GM12878 (cell line): ENCODE measurements at regions not wholly inside any gene's neighbourhood (a gene's known extent, or its start where the extent isn't known, plus 50 kb on each side); places are given as distances from the start of the nearest gene placed in this dataset.

Source experiments
- ATAC-seq: fragments of 200-7000 bp; cut with Tn5 transposase; 3 replicates; pipeline ENCODE4 v1.9.1; 2020; ENCODE audit warnings: mild to moderate bottlenecking, moderate library complexity
- BruUV-seq: library from RNA; stranded (reverse); fragments of 400-500 nt; replicated peaks from 2 replicates; lab custom pipeline; 2021; lab: Mats Ljungman, UMichigan
- CTCF ChIA-PET: fragments of 300-600 bp; sonication (Branson Sonifier 250); formaldehyde crosslinking; extraction: SDS; loops from one replicate; lab custom pipeline; 2021; ENCODE audit warnings: inconsistent platforms; lab: Yijun Ruan, JAX
- POLR2A ChIA-PET: fragments of 350-600 bp; formaldehyde crosslinking; extraction: SDS; loops from one replicate; lab custom pipeline; 2021; ENCODE audit warnings: inconsistent platforms; lab: Charles Lee
- RAD21 ChIA-PET: fragments of 300-600 bp; sonication (Branson Sonifier 250); formaldehyde crosslinking; loops from one replicate; lab custom pipeline; 2023; ENCODE audit warnings: antibody characterized with exemption; ENCODE audit not compliant: unreplicated experiment; lab: Charles Lee
- SMC1A ChIA-PET: fragments of 300-600 bp; sonication (Branson Sonifier 250); formaldehyde crosslinking; loops from one replicate; lab custom pipeline; 2023; ENCODE audit not compliant: unreplicated experiment, uncharacterized antibody; lab: Charles Lee
- DNase-seq: peaks from one replicate; pipeline ENCODE4 v3.0.0-alpha.2; 2011; ENCODE audit warnings: low read depth, low spot score
- FAIRE-seq: peaks from 3 replicates; lab custom pipeline; 2011; peaks lifted over from hg19 to GRCh38; lab: Jason Lieb, UNC
- H2AFZ ChIP-seq: 2 replicates; pipeline ENCODE4 v1.6.0; 2011; ENCODE audit warnings: low read depth, low read length, control low read depth; ENCODE audit not compliant: control insufficient read depth
- H3K27ac ChIP-seq: 2 replicates; pipeline ENCODE4 v1.5.1; 2011; ENCODE audit warnings: control low read depth; ENCODE audit not compliant: control insufficient read depth, insufficient read depth
- H3K27me3 ChIP-seq, 2 experiments: replicated peaks in 1 of 2; 2 replicates each; pipeline versions ENCODE4 v1.6.0 to v1.6.1; 2011; ENCODE audit warnings: low read length in 1 of 2; ENCODE audit not compliant: control insufficient read depth in 2 of 2, insufficient read depth in 2 of 2
- H3K36me3 ChIP-seq, 2 experiments: 2 replicates each; pipeline ENCODE4 v1.5.1; 2011; ENCODE audit warnings: low read length in 1 of 2; ENCODE audit not compliant: control insufficient read depth in 2 of 2, insufficient read depth in 2 of 2
- H3K4me1 ChIP-seq: 2 replicates; pipeline ENCODE4 v1.6.1; 2011; ENCODE audit warnings: mild to moderate bottlenecking, low read length, moderate library complexity, mixed read lengths; ENCODE audit not compliant: control insufficient read depth, insufficient read depth
- H3K4me2 ChIP-seq: 2 replicates; pipeline ENCODE4 v1.6.0; 2011; ENCODE audit warnings: control low read depth; ENCODE audit not compliant: control insufficient read depth, insufficient read depth
- H3K4me3 ChIP-seq: fragments of 200-600 bp; sonication (generic); 2 replicates; pipeline ENCODE4 v1.5.1; 2016
- H3K79me2 ChIP-seq: 2 replicates; pipeline ENCODE4 v1.6.0; 2011; ENCODE audit warnings: low read length; ENCODE audit not compliant: control insufficient read depth, insufficient read depth
- H3K9ac ChIP-seq: 2 replicates; pipeline ENCODE4 v1.8.0; 2011; ENCODE audit warnings: low read length, control low read depth, mixed read lengths; ENCODE audit not compliant: control insufficient read depth, insufficient read depth
- H3K9me3 ChIP-seq: replicated peaks from 3 replicates; pipeline ENCODE4 v1.5.1; 2011; ENCODE audit warnings: mild to moderate bottlenecking, low read length; ENCODE audit not compliant: control insufficient read depth, insufficient read depth
- H4K20me1 ChIP-seq: 2 replicates; pipeline ENCODE4 v1.6.0; 2011; ENCODE audit not compliant: control insufficient read depth, insufficient read depth
- ATF7 ChIP-seq: fragments of 450-650 bp; IDR thresholded peaks from 2 replicates; pipeline ENCODE4 v1.6.1; 2016; ENCODE audit warnings: low read depth, mild to moderate bottlenecking
- CBFB ChIP-seq: IDR thresholded peaks from 2 replicates; pipeline ENCODE4 v1.6.1; 2016; ENCODE audit warnings: antibody characterized with exemption, low read depth
- CHD1 ChIP-seq: IDR thresholded peaks from 2 replicates; pipeline ENCODE4 v1.6.1; 2012; ENCODE audit warnings: low read depth, low read length, improper control_type of control experiment
- FOXM1 ChIP-seq: IDR thresholded peaks from 2 replicates; pipeline ENCODE4 v1.6.1; 2012; ENCODE audit warnings: low read depth, mild to moderate bottlenecking, inconsistent platforms, low read length, moderate library complexity
- HCFC1 ChIP-seq: fragments of 150-350 bp; IDR thresholded peaks from 2 replicates; pipeline ENCODE4 v1.6.1; 2014; ENCODE audit warnings: low read length
- HDAC6 ChIP-seq: fragments of 200-600 bp; sonication (generic); IDR thresholded peaks from one replicate; pipeline ENCODE4 v1.8.0; 2017; ENCODE audit warnings: antibody characterized with exemption; ENCODE audit not compliant: unreplicated experiment
- IKZF1 ChIP-seq: fragments of 450-650 bp; conservative IDR thresholded peaks from 2 replicates; pipeline ENCODE4 v1.6.1; 2017; ENCODE audit warnings: antibody characterized with exemption, mild to moderate bottlenecking
- MYB ChIP-seq: fragments of 150-350 bp; IDR thresholded peaks from 2 replicates; pipeline ENCODE4 v1.6.1; 2014; ENCODE audit warnings: mild to moderate bottlenecking, low read depth, low read length, borderline replicate concordance
- TBL1XR1 ChIP-seq: IDR thresholded peaks from 2 replicates; pipeline ENCODE4 v1.6.1; 2012; ENCODE audit warnings: low read depth, low read length, improper control_type of control experiment
- WGBS: methylation state at CpG from one replicate; pipeline ENCODE4 v1.1.6; 2016; ENCODE audit warnings: low lambda C conversion rate; ENCODE audit not compliant: insufficient replicate concordance, insufficient coverage; ENCODE audit errors: missing lambda C conversion rate; 5-methylcytosine and 5-hydroxymethylcytosine counted together
- in situ Hi-C: fragments of 300-500 bp; cut with MboI; formaldehyde crosslinking; loops from 9 replicates; pipeline ENCODE4 v1.14.3; 2018; ENCODE audit warnings: mixed read lengths
- intact Hi-C: fragments of 100-400 bp; cut with micrococcal nuclease; formaldehyde crosslinking; loops from one replicate; pipeline ENCODE4 v1.14.2; 2022; ENCODE audit not compliant: unreplicated experiment
- TF ChIP-seq, protein P1 (sequence below): fragments of 450-650 bp; IDR thresholded peaks from 2 replicates; pipeline ENCODE4 v1.6.1; 2018; ENCODE audit warnings: mild to moderate bottlenecking, low read depth, moderate library complexity; ENCODE audit not compliant: partially characterized antibody
- TF ChIP-seq, protein P2 (sequence below): fragments of 450-650 bp; IDR thresholded peaks from 2 replicates; pipeline ENCODE4 v1.6.1; 2016; ENCODE audit warnings: mild to moderate bottlenecking

DNA sequence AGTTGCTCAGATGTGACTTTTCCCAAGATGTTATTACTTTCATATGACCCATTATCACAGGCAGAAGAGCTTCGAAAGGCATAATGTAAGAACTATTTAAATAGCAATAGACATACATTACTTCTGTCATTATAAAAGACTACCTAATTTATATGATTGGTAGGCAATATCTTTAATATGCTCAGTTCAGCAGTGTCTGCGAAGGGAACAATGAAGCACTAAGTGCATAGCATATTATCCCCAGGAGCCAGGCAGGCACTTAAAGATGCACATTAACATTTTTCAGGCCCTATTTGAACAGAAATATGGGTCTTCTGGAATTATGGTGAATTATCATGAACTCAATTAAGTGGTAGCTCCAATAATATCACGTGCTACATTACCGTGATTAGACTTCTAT lies 217.8 kb downstream of the EPM2A start:
- Histone ChIP-seq H3K4me1 (no peaks in the 10 kb centered on the region), H3K36me3 (no peaks in the 10 kb centered on the region), H3K4me2 (no peak overlapping the region), H4K20me1 (no peaks in the 10 kb centered on the region), H3K79me2 (no peaks in the 10 kb centered on the region), H3K27me3 (no peaks in the 10 kb centered on the region), H3K9ac (no peak overlapping the region), H2AFZ (no peak overlapping the region), H3K4me3 (no peak overlapping the region), H3K9me3 (no peaks in the 10 kb centered on the region), H3K27ac (no peak overlapping the region)
- TF ChIP-seq MYB (no peak), ATF7 (no peak), HDAC6 (no peak), CHD1 (no peak), CBFB (no peak), HCFC1 (no peak), FOXM1 (no peak), TBL1XR1 (no peak), IKZF1 (no peak)
- TF ChIP-seq, protein P1, sequence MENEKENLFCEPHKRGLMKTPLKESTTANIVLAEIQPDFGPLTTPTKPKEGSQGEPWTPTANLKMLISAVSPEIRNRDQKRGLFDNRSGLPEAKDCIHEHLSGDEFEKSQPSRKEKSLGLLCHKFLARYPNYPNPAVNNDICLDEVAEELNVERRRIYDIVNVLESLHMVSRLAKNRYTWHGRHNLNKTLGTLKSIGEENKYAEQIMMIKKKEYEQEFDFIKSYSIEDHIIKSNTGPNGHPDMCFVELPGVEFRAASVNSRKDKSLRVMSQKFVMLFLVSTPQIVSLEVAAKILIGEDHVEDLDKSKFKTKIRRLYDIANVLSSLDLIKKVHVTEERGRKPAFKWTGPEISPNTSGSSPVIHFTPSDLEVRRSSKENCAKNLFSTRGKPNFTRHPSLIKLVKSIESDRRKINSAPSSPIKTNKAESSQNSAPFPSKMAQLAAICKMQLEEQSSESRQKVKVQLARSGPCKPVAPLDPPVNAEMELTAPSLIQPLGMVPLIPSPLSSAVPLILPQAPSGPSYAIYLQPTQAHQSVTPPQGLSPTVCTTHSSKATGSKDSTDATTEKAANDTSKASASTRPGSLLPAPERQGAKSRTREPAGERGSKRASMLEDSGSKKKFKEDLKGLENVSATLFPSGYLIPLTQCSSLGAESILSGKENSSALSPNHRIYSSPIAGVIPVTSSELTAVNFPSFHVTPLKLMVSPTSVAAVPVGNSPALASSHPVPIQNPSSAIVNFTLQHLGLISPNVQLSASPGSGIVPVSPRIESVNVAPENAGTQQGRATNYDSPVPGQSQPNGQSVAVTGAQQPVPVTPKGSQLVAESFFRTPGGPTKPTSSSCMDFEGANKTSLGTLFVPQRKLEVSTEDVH, result no peak
- TF ChIP-seq, protein P2, sequence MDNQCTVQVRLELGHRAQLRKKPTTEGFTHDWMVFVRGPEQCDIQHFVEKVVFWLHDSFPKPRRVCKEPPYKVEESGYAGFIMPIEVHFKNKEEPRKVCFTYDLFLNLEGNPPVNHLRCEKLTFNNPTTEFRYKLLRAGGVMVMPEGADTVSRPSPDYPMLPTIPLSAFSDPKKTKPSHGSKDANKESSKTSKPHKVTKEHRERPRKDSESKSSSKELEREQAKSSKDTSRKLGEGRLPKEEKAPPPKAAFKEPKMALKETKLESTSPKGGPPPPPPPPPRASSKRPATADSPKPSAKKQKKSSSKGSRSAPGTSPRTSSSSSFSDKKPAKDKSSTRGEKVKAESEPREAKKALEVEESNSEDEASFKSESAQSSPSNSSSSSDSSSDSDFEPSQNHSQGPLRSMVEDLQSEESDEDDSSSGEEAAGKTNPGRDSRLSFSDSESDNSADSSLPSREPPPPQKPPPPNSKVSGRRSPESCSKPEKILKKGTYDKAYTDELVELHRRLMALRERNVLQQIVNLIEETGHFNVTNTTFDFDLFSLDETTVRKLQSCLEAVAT, result no peak
- no TSS peak for BruUV-seq
- in situ Hi-C loops, result no loop called here
- SMC1A ChIA-PET, result no interaction called here
- intact Hi-C loops, result no loop called here
- 71% methylated on average over 4 of the region's 4 CpGs for WGBS
- CTCF ChIA-PET, result no interaction called here
- POLR2A ChIA-PET, result no interaction called here
- FAIRE-seq (no peak), ATAC-seq (no peak), DNase-seq (no peak)
- RAD21 ChIA-PET, result no interaction called here
